Aorta (tissue), 5 donors: ENCODE measurements at regions not wholly inside any gene's neighbourhood (a gene's known extent, or its start where the extent isn't known, plus 50 kb on each side); places are given as distances from the start of the nearest gene placed in this dataset.

Experiments used
- ATAC-seq: fragments of 200-7000 bp; cut with Tn5 transposase; one replicate; pipeline ENCODE4 v1.9.1; 2022; ENCODE audit warnings: moderate library complexity; ENCODE audit not compliant: low FRiP score
- DNase-seq, 2 donors: peaks; one replicate each; pipeline ENCODE4 v3.0.0-alpha.2; 2020
- H3K27ac ChIP-seq, 2 donors: one replicate each; pipeline ENCODE4 v1.5.1; 2013; ENCODE audit warnings: low read length in 2 of 2, mild to moderate bottlenecking in 2 of 2, moderate library complexity in 2 of 2, control low read depth in 1 of 2, inconsistent platforms in 1 of 2, low read depth in 1 of 2
- H3K27me3 ChIP-seq, 2 donors: one replicate each; pipeline ENCODE4 v1.6.1; 2013; ENCODE audit warnings: control low read depth in 1 of 2, low read length in 1 of 2, mild to moderate bottlenecking in 1 of 2, moderate library complexity in 1 of 2; ENCODE audit not compliant: insufficient read depth in 2 of 2, control insufficient read depth in 1 of 2
- H3K36me3 ChIP-seq, 2 donors: one replicate each; pipeline ENCODE4 v1.6.1; 2013; ENCODE audit warnings: control low read depth in 1 of 2, low read length in 1 of 2, mild to moderate bottlenecking in 1 of 2; ENCODE audit not compliant: insufficient read depth in 2 of 2, control insufficient read depth in 1 of 2
- H3K4me1 ChIP-seq, 2 donors: one replicate each; pipeline ENCODE4 v1.6.1; 2013; ENCODE audit warnings: low read length in 2 of 2, control low read depth in 1 of 2, mild to moderate bottlenecking in 1 of 2, moderate library complexity in 1 of 2; ENCODE audit not compliant: insufficient read depth in 2 of 2, control insufficient read depth in 1 of 2
- H3K4me3 ChIP-seq, 2 donors: one replicate each; pipeline ENCODE4 v1.5.1; 2013; ENCODE audit warnings: low read length in 2 of 2, control low read depth in 1 of 2, mild to moderate bottlenecking in 1 of 2
- H3K9me3 ChIP-seq: one replicate; pipeline ENCODE4 v1.6.1; 2013; ENCODE audit warnings: mild to moderate bottlenecking, low read length; ENCODE audit not compliant: control insufficient read depth
- WGBS, 2 donors: extraction: QIAGEN DNeasy Blood & Tissue Kit; methylation state at CpG; one replicate each; pipeline ENCODE4 v1.1.7; 2013; 5-methylcytosine and 5-hydroxymethylcytosine counted together
- intact Hi-C, 2 donors: fragments of 100-400 bp; cut with DNase I; formaldehyde crosslinking; loops; one replicate each; pipeline versions ENCODE4 v1.14.2 to v1.15.0; 2022
- donor health status: healthy with polysubstance abuse.
- donor health status: Bipolar disorder and iron deficiency.
- donor health status: DM: no; HTN: no; CAD: no.
- donor health status: DM: no; HTN: no; CAD: no.
- donor health status: DM: yes; HTN: yes; CAD: no.

GRCh38 chr14:65237023-65237814, 134.9 kb upstream of the MAX start:
- no peaks in the 10 kb centered on the region for H3K9me3 ChIP-seq
- H3K4me1 ChIP-seq = no peaks in the 10 kb centered on the region
- 80 to 82% methylated on average over 5 of the region's 5 CpGs for WGBS, 2 donors
- no peak for DNase-seq
- H3K27ac ChIP-seq = no peak overlapping the region
- no peaks in the 10 kb centered on the region for H3K27me3 ChIP-seq
- ATAC-seq = peak; percentile 41
- no peaks in the 10 kb centered on the region for H3K36me3 ChIP-seq
- intact Hi-C loops = no loop called here
- H3K4me3 ChIP-seq = no peak overlapping the region

DNA sequence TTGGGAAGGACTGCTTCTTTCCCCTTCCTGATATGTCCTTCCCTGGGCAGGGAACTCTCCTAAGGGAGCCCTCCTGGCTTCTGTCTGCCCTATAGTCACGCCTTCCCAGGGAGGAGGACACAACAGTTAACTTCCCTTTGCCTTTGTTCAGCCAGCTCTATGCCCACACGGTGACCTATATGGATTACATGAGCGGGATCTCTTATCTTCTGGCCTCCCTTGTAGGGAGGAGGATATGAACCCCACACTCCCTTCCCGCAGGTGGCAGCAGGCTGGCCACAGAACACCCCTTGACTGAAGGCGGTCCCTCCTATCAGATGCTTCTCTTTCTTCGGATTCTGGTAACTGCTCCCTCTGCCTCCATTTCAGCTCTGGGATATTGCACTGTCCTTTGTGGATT, 135.6 kb upstream of the MAX start:
- DNase-seq (no peak), ATAC-seq (no peak)
- Histone ChIP-seq H3K36me3 (no peaks in the 10 kb centered on the region), H3K4me3 (no peak overlapping the region), H3K27me3 (no peaks in the 10 kb centered on the region), H3K9me3 (no peaks in the 10 kb centered on the region), H3K27ac (no peak overlapping the region), H3K4me1 (no peaks in the 10 kb centered on the region)
- WGBS, 2 donors = 83 to 84% methylated on average over 6 of the region's 6 CpGs
- intact Hi-C loops = no loop called here

- Histone ChIP-seq H3K27ac (no peak overlapping the region), H3K27me3 (no peaks in the 10 kb centered on the region), H3K4me3 (no peak overlapping the region), H3K9me3 (no peaks in the 10 kb centered on the region), H3K36me3 (no peaks in the 10 kb centered on the region), H3K4me1 (no peaks in the 10 kb centered on the region)
- 95 to 96% methylated on average over 6 of the region's 6 CpGs for WGBS, 2 donors
- intact Hi-C loops = no loop called here
- DNase-seq (no peak), ATAC-seq (no peak)
These were observed 136.1 kb upstream of the MAX start for GRCh38 chr14:65238456-65238855.

DNA sequence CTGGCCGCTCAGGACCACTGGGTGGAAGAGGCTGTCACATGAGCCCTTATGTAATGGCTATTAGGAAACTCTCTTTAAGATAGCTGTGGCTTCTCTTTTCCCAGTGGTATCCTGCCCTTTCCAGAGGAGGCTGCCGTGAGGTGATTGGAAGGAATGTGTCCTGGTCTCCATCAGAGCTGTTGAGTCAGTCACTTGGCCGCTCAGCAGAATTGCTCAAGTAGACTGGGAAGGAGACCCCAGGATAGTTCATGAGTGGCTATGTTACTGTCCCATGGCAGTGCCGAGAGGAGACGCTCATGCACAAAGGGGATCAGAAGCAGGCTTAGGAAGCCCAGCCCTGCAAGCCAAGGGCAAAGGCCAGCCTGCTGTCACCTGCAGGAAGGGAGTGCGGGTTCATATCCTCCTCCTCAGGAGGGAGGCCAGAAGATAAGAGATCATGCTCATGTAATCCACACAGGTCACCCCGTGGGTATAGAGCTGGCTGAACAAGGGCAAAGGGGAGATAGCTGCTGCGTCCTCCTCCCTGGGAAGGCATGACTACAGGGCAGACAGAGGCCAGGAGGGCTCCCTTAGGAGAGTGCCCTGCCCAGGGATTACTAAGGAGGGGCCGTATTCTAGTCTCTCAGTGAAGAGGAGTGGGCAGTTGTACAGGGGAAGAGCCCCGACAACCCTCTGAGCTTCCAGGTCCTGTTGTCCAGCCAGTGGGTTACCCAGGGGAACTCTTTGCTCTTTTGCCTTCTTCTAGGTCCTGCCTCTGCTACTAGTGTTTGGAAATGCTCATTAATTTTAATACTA, 137.0 kb upstream of the MAX start:
- DNase-seq (no peak), ATAC-seq (peak; percentile 44)
- Histone ChIP-seq H3K4me1 (no peaks in the 10 kb centered on the region), H3K9me3 (no peaks in the 10 kb centered on the region), H3K36me3 (no peaks in the 10 kb centered on the region), H3K4me3 (no peak overlapping the region), H3K27me3 (no peaks in the 10 kb centered on the region), H3K27ac (no peak overlapping the region)
- intact Hi-C loops = no loop called here
- 81 to 86% methylated on average over 10 of the region's 10 CpGs for WGBS, 2 donors

DNA sequence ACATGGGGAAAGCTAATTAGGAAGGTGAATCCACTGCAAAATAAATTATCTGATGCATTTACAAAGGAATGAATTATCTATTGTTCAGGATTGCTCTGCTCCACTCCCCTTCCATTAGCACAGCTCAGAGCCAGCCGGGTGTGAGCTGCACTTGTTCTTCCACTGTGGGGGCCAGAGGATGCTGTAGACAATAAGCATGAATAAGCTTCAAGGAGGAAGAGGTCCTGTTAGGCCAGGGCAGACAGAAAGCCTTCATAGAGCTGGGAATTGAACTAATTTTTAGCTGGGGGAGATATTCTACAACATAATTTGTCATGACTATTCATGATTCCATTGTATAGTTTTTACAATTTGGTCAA, 137.6 kb upstream of the MAX start:
- Histone ChIP-seq H3K4me3 (no peak overlapping the region), H3K27ac (no peak overlapping the region), H3K27me3 (no peaks in the 10 kb centered on the region), H3K36me3 (no peaks in the 10 kb centered on the region), H3K9me3 (no peaks in the 10 kb centered on the region), H3K4me1 (no peaks in the 10 kb centered on the region)
- DNase-seq = no peak
- intact Hi-C loops = no loop called here
- 88 to 93% methylated on average over 1 of the region's 1 CpG for WGBS, 2 donors
- ATAC-seq = no peak

DNA sequence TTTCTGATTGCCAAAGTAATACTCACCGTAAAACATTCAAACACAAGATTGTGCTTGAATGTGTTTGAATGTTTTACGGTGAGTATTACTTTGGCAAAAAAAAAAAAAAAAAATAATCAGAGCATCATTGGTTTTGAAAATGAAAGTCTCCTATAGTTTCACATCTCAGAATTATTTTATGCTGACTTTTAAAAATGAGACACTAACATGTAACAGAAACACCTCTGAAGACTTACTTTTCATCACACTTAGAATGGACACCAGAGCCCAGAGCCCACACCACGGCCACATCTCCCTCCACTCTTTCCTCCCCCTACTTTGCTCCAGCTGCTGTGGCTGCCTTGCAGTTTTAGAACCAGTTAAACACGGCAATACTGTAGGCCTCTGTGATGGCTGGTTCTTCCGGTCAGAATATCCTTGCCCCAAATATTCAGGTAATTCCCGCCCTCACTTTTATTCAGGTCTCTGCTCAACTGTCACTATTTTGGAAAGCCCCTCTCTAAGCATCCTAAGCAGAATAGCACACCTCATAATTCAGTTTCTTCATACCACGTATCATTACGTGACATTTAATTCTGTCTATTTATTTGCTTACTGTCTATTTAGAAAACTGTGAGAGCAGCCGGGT, 138.9 kb upstream of the MAX start:
- WGBS, 2 donors = 85 to 86% methylated on average over 9 of the region's 9 CpGs
- Histone ChIP-seq H3K36me3 (no peaks in the 10 kb centered on the region), H3K27ac (no peak overlapping the region), H3K27me3 (no peaks in the 10 kb centered on the region), H3K4me1 (no peaks in the 10 kb centered on the region), H3K9me3 (no peaks in the 10 kb centered on the region), H3K4me3 (no peak overlapping the region)
- ATAC-seq (no peak), DNase-seq (no peak)
- intact Hi-C loops = no loop called here

DNA sequence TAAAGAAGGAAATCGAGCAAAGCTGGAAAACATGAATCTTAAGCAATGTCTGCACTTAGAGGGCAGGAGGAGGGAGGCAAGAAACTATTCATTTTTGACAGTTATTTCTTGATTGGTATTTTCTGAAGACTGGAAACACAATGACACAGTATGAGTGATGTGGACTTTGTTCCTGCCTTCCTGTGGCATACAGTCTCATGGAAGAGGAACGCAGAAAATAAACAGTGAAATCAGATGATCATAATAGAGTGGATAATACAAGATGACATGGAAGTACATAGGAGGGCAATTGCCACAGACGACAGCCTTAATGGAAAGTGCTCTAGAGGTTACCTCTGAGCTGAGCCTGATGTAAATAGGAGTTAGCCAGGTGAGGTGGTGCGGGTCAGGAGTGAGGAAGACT, 140.4 kb upstream of the MAX start:
- H3K27ac ChIP-seq = no peak overlapping the region
- no peaks in the 10 kb centered on the region for H3K9me3 ChIP-seq
- DNase-seq (no peak), ATAC-seq (no peak)
- H3K4me1 ChIP-seq = no peaks in the 10 kb centered on the region
- no peaks in the 10 kb centered on the region for H3K27me3 ChIP-seq
- WGBS, 2 donors = 74 to 75% methylated on average over 4 of the region's 4 CpGs
- no peaks in the 10 kb centered on the region for H3K36me3 ChIP-seq
- intact Hi-C loops = no loop called here
- H3K4me3 ChIP-seq = no peak overlapping the region

- H3K27me3 ChIP-seq = no peaks in the 10 kb centered on the region
- no peaks in the 10 kb centered on the region for H3K9me3 ChIP-seq
- DNase-seq (no peak), ATAC-seq (no peak)
- 66 to 68% methylated on average over 7 of the region's 7 CpGs for WGBS, 2 donors
- H3K36me3 ChIP-seq = no peaks in the 10 kb centered on the region
- no peak overlapping the region for H3K4me3 ChIP-seq
- no peak overlapping the region for H3K27ac ChIP-seq
- H3K4me1 ChIP-seq = no peaks in the 10 kb centered on the region
- intact Hi-C loops = no loop called here
These were observed 141.6 kb upstream of the MAX start for GRCh38 chr14:65243766-65244442.
